SK-N-SH (cell line): ENCODE measurements at regions not wholly inside any gene's neighbourhood (a gene's known extent, or its start where the extent isn't known, plus 50 kb on each side); places are given as distances from the start of the nearest gene placed in this dataset.

Experiments used
- CTCF ChIP-seq: fragments of 200-600 bp; sonication (generic); IDR thresholded peaks from 2 replicates; pipeline ENCODE4 v1.6.1; 2017; ENCODE audit warnings: antibody characterized with exemption, mild to moderate bottlenecking, moderate library complexity
- NFIC ChIP-seq: IDR thresholded peaks from 2 replicates; pipeline ENCODE4 v1.4.0; 2012; ENCODE audit warnings: borderline replicate concordance
- TAF1 ChIP-seq: IDR thresholded peaks from 2 replicates; pipeline ENCODE4 v1.6.1; 2012; ENCODE audit warnings: low read depth, mild to moderate bottlenecking, low read length, moderate library complexity, borderline replicate concordance
- TF ChIP-seq, protein P1 (sequence below): fragments of 150-350 bp; IDR thresholded peaks from 2 replicates; pipeline ENCODE4 v1.6.1; 2017; ENCODE audit warnings: antibody characterized with exemption, low read length, low read depth, borderline replicate concordance
- TF ChIP-seq, protein P2 (sequence below): IDR thresholded peaks from 2 replicates; pipeline ENCODE4 v1.4.0; 2012; ENCODE audit warnings: low read depth

DNA sequence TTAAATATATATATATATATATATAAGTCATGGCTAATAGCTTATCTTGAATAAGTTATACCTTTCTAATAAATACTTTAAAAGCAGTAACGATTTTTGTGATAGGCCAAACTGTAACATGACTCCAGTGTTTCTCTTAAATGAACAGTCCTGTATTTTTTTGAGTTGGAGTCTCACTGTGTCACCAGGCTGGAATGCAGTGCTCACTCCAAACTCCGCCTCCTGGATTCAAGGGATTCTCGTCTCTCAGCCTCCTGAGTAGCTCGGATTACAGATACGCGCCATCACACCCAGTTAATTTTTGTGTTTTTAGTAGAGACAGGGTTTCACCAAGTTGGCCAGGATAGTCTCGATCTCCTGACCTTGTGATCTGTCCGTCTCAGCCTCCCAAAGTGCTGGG, 814.2 kb upstream of the SLITRK5 start:
- TF ChIP-seq TAF1 = no peak
- no peak for TF ChIP-seq CTCF
- TF ChIP-seq, protein P1, sequence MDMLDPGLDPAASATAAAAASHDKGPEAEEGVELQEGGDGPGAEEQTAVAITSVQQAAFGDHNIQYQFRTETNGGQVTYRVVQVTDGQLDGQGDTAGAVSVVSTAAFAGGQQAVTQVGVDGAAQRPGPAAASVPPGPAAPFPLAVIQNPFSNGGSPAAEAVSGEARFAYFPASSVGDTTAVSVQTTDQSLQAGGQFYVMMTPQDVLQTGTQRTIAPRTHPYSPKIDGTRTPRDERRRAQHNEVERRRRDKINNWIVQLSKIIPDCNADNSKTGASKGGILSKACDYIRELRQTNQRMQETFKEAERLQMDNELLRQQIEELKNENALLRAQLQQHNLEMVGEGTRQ = no peak
- TF ChIP-seq, protein P2, sequence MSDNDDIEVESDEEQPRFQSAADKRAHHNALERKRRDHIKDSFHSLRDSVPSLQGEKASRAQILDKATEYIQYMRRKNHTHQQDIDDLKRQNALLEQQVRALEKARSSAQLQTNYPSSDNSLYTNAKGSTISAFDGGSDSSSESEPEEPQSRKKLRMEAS = no peak
- no peak for TF ChIP-seq NFIC
